GM18511 (cell line): ENCODE measurements at regions not wholly inside any gene's neighbourhood (a gene's known extent, or its start where the extent isn't known, plus 50 kb on each side); places are given as distances from the start of the nearest gene placed in this dataset.
"Not testable (repeated sequence)": the region's sequence is repeated elsewhere in the genome, so short reads cannot be mapped to it uniquely, and the experiment has no call there.

ENCODE experiments used
- ATAC-seq: cut with Tn5 transposase; IDR thresholded peaks from one replicate; pipeline ENCODE4 v1.9.1; 2021; ENCODE audit warnings: mild to moderate bottlenecking, moderate library complexity; ENCODE audit not compliant: unreplicated experiment

DNA sequence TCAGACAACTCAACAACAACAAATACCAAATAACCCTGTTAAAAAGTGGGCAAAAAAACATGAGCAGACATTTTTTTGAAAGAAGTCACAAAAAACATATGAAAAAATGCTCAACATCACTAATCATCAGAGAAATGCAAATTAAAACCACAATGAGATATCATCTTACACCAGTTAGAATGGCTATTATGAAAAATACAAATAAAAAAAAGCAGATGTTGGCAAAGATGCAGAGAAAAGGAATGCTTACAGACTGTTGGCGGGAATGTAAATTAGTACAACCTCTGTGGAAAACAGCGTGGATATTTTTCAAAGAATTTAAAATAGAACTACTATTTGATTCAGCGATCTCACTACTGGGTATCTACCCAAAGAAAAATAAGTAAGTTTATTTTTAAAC lies 114.0 kb downstream of the SLC38A4 start:
- no peak for ATAC-seq

DNA sequence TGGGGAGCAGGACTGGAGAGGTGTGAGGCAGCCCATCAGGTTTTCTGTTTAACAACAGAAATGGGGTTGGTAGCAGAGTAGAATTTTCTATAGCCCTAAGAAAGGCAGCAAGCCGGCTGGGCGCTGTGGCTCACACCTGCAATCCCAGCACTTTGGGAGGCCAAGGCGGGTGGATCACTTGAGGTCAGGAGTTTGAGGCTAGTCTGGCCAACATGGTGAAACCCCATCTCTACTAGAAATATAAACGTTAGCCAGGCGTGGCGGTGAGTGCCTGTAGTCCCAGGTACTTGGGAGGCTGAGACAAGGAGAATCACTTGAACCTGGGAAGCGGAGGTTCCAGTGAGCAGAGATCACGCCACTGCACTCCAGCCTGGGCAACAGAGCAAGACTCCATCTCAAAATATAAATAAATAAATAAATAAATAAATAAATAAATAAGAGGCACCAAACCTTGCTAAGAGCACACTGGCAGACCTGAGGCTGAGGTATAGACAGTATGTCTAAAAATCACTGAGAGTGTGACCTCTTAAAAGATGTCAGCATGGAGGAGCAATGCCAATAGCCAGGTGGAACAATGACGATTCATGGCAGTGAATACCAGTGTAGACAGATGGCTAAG lies 115.6 kb downstream of the SLC38A4 start:
- ATAC-seq = no peak

DNA sequence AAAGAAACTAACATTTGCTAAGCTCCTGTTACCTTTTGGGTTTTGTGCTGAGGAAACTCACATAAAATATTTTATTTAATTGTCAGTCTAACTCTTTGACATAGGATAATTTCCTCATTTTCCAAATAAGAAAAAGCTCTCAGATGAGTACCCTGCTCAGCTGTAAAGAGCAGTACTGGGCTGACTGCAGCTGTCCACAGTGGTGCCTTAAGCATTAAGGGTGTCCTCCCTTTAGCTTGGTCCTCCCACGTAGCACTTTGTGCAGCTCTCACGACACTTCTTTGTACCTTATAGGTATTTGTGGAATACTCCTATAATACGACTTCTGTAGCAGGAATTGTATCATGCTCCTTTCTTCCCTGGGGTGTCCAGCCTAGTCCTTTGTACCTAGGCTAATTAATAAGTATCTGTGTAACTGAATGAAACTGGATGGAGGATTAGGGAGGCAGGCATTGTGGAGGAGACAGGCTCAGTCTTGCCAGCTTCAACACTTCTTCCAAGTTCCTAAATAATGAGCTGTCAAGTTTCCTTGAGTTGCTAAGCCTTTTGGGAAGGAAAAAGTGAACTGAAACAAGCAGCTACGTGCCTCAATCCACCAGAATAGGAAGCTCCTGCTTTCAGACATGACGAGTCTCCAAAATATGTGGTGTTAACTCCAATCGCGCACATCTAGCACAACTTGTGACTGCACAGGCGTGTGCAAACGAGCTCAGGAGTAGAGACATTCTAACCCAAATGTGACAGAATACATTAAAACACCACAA lies 123.0 kb downstream of the SLC38A4 start:
- no peak for ATAC-seq

DNA sequence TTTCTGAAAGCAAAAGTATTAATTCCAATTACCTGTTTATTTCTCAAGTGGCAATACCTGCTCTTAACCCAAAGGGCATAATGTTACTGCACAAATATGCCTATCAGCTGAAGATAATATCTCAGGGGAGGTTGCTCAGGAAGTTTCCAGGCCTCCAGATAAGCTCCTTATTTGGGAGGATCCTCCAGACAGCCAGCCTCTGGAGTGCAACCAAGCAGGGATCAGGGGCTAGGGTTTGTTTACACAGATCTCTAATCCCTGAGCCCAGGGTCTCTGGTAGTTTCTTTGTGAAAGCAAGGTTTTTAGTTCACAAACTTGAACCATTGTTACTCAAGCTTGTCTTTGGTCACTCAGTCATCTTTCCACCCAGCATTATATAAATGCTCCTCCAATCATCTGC lies 124.4 kb downstream of the SLC38A4 start:
- ATAC-seq = no peak

DNA sequence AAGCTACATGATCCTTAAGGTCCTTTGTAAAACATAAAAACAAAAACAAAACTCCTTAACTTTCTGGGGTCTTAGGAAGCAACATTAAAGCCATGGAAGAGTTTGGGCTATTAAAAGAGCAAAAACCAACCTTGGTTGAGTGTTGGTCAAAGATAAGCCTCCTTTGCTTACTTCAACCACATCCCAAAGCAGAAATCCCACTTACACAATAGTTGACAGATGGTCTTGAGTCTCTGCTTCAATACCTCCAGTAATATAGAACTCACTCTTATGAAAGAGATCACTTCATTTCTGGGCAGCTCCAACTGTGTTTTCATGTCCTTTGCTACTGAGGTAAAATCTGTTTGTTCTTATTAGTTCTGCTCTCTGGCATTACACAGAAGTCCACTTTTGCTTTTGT lies 125.8 kb downstream of the SLC38A4 start:
- no peak for ATAC-seq

DNA sequence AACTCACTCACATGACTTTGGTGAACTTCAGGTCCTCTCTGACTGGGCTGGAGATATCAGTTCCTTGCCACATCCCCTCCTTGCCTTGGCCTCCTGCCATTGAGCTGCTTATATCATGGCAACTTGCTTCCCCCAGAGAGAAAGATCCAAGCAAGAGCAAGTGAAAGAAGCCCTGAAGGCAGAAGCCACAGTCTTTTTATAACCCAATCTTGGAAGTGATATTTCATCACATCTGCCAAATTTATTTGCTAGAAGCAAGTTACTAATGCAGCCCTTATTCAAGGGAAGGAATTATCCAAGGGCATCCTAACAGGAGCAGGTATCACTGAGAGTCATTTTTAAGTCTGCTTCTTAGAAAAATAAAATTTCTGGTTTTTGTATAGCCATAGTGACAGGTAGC lies 127.8 kb downstream of the SLC38A4 start:
- no peak for ATAC-seq

DNA sequence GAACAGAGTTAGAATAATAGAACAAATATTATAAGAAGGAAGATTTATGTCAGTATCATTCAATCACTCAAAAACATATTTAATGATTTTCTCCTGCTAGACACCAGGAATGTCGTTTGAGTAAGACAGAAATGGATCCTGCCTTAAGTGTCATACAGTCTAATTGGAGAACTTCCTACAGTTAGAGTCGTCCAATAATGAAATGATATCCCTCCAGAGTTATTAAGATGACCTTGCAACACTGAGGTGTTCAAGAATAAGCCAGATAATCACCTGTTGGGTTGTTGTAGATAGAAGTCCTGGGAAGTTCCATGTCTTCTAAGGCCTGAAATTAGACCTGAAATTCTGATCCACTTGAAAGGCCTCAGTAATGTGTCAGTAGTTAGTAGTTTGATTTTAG lies 132.3 kb downstream of the SLC38A4 start:
- no peak for ATAC-seq

DNA sequence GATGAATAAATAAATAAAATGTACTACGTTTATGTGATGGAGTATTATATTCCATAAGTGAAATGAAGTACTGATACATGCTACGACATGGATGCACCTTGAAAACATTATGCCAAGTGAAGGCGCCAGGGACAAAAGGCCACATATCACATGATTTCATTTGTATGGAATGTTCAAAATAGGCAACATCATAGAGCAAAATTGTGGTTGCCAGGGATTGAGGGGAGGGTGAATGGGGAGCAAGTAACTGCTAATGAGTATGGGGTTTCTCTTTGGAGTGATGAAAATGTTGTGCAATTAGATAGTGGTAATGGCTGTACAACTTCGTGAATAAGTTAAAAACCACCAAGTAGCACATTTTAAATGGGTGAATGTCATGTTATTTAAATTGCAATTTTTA lies 132.8 kb downstream of the SLC38A4 start:
- ATAC-seq = no peak

DNA sequence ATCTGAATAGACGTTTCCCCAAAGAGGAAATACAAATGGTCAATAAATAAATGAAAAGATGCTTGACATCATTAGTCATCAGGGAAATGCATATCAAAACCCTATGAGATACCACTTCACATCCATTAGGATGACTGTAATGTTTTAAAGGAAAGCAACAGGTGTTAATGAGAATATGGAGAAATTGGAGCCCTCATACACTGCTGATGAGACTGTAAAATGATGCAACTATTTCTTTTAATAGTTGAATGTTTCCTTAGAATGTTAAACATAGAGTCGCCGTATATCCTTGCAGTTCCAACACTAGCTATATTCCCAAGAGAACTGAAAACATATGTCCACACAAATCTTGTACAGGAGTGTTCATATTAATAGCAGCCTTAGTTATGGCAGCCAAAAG lies 133.2 kb downstream of the SLC38A4 start:
- no peak for ATAC-seq

DNA sequence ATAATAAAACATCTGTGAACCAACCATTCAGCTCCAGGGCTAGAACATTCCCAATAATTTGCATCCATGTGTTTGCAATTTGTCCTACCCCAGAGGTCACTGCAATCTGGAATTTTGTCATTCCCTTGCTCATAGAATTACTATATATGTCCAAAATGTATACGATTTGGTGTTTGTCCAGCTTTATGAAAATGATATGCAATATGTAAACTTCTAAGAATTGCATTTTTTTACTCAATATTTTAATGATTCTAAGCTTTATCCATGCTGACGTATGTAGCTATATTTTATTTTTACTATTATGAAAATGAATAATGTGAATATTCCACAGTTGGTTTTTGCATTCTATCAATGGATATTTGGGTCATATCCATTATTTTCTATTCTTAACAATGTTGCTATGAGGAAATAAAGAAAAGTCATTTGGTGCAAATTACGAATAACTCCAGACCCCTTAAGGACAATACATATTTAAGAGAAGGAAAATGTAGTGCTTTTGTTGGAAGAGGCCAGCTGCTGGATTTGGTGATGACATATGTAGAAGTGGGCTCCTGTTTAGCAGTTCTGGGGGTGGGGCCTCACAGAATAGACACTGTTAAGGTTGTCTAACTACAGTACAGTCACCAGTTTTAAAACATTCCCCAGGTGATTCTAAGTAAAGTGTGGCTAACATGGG lies 139.4 kb downstream of the SLC38A4 start:
- no peak for ATAC-seq

DNA sequence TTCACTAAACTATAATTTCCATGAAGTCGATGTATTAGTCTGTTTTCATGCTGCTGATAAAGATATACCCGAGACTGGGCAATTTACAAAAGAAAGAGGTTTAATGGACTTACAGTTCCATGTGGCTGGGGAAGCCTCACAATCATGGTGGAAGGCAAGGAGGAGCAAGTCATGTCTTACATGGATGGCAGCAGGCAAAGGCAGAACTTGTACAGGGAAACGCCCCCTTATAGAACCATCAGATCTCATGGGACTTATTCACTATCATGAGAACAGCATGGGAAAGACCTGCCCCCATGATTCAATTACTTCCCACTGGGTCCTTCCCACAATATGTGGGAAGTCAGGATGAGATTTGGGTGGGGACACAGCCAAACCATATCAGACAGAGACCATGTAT lies 141.6 kb downstream of the SLC38A4 start:
- ATAC-seq = not testable (repeated sequence)

DNA sequence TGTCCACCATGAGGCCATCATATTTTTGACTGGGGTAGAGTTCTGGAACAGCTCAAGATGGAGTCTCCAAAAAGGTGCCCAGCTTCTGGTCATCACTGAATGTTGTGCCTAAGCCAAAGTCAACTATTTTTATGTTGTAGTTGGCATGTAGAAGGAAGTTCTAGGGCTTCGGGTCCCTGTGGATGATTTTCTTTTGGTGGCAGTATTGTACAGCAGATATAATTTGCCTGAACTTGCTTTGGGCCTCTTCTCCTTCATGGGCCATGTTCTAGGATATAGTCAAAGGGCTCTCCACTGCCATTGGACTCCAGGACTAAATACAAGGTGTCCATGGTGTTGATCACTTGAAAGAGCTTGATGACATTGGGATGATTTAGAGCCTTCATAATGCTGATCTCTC lies 143.6 kb downstream of the SLC38A4 start:
- ATAC-seq = no peak

DNA sequence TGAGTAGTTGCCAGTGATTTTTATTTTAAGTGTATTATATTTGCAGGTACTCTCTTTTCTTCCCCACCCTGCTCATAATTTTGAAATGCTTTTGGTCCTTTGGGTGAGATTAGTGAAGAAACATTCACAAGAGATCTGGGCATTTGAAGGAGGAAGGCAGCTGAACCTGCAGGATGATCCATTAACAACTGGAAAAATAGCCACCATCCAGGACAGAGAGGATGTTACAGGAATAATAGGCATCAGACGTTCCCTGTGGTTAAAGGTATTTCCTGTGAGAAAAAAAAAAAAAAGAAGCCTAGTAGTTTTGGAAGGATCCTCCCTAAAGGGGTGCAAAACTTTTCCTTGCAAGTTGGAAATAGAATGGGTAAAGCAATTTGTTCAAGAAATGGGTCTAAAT lies 145.3 kb downstream of the SLC38A4 start:
- ATAC-seq = no peak

DNA sequence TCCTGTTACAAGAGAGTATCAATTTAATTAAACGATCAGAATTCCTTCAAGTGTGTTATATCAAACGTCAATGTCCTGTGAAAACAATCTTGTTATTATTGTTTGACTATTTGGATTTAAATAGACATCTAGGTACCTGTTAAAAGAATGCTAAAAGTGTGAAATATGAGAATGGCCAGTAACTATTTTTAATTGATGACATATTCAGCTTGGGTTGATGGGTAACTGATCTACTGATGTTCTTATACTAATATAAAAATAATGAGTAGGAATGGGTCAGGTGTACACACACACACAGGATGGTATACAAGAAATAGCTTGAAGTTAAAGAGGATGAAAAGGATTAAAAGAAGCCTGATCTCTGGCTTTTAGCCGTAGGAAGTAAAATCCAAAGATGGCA lies 146.0 kb downstream of the SLC38A4 start:
- no peak for ATAC-seq

DNA sequence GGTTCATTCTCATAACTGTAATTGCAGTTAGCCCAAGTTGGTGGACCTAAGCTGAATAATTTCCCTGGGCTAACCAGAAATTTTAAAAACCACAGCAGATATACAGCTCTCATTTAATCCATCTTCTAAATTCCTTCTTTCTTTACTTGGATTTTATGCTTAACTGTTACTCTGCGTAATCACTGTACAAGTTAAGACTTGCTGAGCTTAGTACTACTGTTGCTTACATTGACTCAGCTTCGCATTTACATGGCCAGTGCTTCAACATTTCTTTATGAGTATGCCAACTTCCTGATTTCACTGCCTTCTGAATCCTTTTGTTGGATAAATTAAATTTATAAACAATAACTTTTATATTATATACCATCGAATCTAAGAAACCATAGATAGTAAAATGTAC lies 147.4 kb downstream of the SLC38A4 start:
- no peak for ATAC-seq

DNA sequence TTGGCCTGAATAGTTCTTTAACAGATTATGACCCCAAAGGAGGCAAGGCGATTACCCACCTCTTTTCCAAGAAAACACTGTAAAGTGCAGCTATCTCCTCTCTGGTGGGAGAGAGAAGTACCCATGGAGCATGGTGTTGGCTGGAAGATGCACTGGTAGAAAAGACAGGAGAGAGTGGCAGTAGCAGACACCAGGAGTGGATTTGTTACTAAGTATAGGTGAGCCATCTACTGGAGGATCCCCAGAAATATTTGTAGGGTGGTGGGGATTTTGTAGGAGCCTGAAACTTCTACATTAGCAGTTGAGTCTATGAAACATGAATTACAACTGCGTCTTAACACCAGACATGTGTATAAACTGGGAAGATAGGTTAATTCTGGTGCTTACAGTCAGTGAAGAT lies 148.0 kb downstream of the SLC38A4 start:
- no peak for ATAC-seq

DNA sequence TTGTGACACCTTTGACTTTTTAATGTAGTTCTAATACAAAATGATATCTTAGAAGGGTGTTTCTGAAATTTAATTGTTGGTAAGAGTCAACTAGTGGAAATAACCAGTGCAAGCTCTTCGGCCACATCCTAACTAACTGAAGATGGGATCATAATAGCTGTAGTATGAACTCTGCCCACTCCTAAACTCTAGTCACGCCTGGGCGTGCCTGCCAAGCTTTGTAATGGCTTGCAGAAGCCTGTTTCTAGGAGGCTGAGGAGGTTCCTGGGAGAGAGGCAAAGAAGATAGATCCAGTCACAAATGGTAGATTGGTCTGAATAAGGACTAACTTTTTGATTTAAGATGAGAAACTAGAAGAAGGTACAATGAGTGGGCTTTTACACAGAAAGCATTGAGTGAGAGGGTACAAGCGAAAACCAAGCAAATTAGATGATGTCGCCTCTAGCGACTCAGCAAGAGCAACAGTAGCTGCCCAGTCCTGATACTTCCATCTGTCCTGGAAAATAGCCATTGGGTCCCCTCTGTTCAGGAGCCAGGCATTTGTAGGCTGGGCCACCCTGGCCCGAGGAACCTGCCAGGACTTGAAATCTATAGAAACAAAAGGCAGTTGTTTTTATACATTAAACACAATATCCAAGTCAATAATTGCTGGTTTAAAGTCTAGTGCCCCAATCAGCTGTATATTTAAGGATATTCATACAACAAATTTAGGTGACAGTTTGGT lies 148.8 kb downstream of the SLC38A4 start:
- ATAC-seq = no peak

DNA sequence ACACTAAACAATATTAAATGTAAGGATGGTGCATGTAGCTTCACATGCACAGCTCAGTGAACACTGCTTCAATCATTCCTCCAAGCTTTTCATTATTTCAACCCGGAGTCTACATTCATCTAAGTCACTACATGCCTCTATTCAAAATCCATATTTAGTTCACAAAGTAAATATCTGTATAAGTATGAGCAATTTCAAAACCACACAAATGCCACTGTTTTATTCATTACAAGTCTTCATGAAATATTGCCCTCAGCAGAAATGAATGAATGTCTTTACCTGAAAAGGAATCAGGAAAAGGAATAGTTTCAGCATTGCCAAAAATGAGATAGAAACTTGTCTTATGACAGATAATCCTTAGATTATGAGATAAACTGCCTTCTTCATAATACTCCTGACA lies 149.4 kb downstream of the SLC38A4 start:
- no peak for ATAC-seq

DNA sequence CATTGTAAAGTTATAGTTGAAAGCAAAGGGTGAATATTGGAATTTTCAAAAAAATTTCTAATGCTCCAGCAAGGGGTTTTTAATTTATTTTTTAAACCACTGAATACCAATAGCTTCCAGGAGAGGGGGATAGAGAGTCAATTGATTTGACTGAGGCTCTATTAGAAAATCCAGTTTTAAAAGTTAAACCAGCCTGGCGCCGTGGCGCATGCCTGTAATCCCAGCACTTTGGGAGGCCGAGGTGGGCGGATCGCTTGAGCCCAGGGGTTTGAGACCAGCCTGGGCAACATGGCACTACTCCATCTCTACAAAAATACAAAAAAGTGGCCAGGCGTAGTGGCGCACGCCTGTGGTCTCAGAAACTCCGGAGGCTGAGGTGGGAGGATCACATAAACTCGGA lies 150.1 kb downstream of the SLC38A4 start:
- ATAC-seq = no peak

DNA sequence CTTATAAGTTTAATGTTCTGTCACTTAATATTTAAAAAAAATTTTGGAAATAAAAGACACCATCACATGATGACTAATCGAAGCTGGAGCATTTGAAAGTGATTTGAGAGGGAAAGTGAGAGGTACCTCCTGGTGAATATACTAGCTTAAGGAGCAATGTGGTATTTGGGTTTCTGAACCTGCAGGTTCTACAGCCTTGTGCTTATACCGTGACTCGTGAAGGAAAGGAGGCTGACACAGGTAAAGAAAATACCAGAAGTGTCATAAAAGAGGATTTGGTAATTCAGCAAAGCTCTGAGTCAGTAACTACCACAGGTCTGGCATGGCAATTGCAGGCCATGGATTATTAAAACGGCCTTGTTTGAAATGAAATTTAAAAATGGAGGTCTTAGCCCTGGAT lies 151.0 kb downstream of the SLC38A4 start:
- ATAC-seq = no peak

DNA sequence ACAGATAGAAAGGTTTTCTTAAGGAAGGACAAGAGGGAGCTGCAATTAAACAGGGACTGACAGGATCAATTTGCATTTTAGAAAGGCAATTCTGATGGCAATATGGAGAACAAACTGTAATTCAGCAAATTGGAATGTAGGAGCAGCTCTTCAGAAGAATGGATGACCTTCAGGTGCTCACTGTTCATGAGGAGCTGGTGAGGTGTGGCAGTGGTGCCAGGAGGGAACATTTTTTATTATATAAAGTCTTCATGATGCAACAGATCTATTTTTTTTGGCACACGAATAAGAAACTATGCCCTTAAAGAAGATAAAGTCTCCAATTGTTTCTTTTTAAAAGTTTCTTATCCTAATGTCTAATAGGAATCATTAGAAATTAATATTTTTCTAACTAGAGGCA lies 151.7 kb downstream of the SLC38A4 start:
- no peak for ATAC-seq

DNA sequence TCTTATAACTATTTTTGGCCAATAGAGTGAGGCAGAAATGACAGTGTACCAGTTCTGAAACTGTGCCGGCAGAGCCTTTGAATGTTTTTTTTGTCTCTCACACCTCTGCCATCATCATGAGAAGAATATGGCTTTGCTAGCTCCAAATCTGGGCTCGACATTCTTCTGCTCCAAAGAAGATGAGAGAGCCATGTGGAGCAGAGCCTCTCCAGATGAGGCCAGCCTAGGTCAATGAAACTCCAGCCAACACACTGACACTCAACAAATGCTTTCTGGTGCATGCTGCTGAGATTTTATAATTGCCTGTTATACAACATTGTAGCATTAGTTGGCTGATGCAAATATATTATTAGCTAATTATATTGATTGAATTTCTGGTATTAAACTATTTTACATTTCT lies 154.7 kb downstream of the SLC38A4 start:
- no peak for ATAC-seq
